ENCODE measurements at regions not wholly inside any gene's neighbourhood (a gene's known extent, or its start where the extent isn't known, plus 50 kb on each side); places are given as distances from the start of the nearest gene placed in this dataset.

- no peak for TF ChIP-seq CTCF (IDR thresholded peaks at IDR 0.05; ENCODE audit: poor library complexity)
- TF ChIP-seq EZH2 (IDR thresholded peaks at IDR 0.05; ENCODE audit: borderline replicate concordance) = no peak
- TF ChIP-seq EZH2phosphoT487 (IDR thresholded peaks at IDR 0.05; ENCODE audit: low read depth, severe bottlenecking, unreplicated experiment) = no peak
Observed at GRCh38 chr7:33706771-33707200, 198.6 kb upstream of the BMPER start.
